WERI-Rb-1 (cell line): ENCODE measurements at regions not wholly inside any gene's neighbourhood (a gene's known extent, or its start where the extent isn't known, plus 50 kb on each side); places are given as distances from the start of the nearest gene placed in this dataset.

Experiments
- DNase-seq: peaks from one replicate; pipeline ENCODE4 v3.0.0-alpha.2; 2020
- H3K27ac ChIP-seq: fragments of 250-450 bp; sonication (Bioruptor Pico); 2 replicates; pipeline ENCODE4 v1.5.1; 2020; ENCODE audit warnings: mild to moderate bottlenecking, moderate library complexity
- H3K27me3 ChIP-seq: fragments of 250-450 bp; sonication (Bioruptor Pico); 2 replicates; pipeline ENCODE4 v1.5.1; 2021; ENCODE audit warnings: mild to moderate bottlenecking, low read depth, moderate library complexity; ENCODE audit not compliant: insufficient read depth, severe bottlenecking
- H3K36me3 ChIP-seq: fragments of 250-450 bp; sonication (Bioruptor Pico); 2 replicates; pipeline ENCODE4 v1.5.1; 2020; ENCODE audit warnings: mild to moderate bottlenecking, moderate library complexity
- H3K4me3 ChIP-seq: 2 replicates; pipeline ENCODE4 v1.5.1; 2011; ENCODE audit warnings: low read depth, mild to moderate bottlenecking, control low read depth, low read length
- H3K9me3 ChIP-seq: fragments of 250-450 bp; sonication (Bioruptor Pico); 2 replicates; pipeline ENCODE4 v1.5.1; 2021; ENCODE audit warnings: mild to moderate bottlenecking, moderate library complexity; ENCODE audit not compliant: severe bottlenecking
- TF ChIP-seq, protein P1 (sequence below): IDR thresholded peaks from 2 replicates; pipeline ENCODE4 v1.5.1; 2011; ENCODE audit warnings: low read depth, mild to moderate bottlenecking, control low read depth, inconsistent platforms, low read length

DNA sequence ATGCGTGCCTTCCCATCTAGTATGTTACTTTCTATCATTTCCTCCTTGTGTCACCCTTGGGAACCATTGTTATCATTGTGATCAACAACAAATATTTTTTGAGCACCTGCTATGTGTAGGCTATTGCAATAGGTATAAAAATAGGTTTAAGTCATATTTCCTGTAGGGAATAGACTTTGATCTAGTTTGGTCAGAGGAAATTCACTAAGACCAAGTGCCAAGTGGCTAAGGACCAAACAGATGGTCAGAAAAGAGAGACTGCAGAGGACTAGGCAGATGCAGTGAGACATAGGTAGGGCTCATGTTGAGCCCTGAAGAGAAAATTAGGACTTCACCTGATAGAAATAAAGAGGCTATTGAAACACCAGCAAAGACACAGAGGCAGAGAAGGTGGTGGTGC lies 430.0 kb upstream of the ADAMTSL1 start:
- no peak for DNase-seq
- no peaks in the 10 kb centered on the region for H3K9me3 ChIP-seq
- TF ChIP-seq, protein P1, sequence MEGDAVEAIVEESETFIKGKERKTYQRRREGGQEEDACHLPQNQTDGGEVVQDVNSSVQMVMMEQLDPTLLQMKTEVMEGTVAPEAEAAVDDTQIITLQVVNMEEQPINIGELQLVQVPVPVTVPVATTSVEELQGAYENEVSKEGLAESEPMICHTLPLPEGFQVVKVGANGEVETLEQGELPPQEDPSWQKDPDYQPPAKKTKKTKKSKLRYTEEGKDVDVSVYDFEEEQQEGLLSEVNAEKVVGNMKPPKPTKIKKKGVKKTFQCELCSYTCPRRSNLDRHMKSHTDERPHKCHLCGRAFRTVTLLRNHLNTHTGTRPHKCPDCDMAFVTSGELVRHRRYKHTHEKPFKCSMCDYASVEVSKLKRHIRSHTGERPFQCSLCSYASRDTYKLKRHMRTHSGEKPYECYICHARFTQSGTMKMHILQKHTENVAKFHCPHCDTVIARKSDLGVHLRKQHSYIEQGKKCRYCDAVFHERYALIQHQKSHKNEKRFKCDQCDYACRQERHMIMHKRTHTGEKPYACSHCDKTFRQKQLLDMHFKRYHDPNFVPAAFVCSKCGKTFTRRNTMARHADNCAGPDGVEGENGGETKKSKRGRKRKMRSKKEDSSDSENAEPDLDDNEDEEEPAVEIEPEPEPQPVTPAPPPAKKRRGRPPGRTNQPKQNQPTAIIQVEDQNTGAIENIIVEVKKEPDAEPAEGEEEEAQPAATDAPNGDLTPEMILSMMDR = no peak

DNA sequence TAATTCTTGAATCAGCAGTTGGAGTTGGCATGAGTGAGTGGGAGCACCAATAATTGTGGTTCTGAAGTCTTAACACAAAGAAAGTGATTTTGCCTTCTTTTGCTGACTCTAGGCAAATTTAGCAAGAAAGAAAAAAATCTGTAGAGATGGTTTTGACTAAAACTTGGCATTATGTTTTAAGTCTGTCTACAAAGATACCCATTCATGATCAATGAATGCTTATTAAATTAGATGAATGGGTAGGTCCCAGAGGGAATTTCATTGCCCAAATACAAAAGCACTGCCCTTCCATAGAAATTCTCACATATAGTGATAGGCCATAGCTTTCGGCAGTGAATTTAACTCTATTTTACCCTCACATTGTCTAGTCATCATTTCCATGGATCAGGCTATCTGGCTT lies 428.6 kb upstream of the ADAMTSL1 start:
- H3K4me3 ChIP-seq = no peak overlapping the region
- H3K27ac ChIP-seq = no peak overlapping the region
- no peak for DNase-seq
- TF ChIP-seq, protein P1 = no peak
- H3K36me3 ChIP-seq = no peaks in the 10 kb centered on the region
- no peaks in the 10 kb centered on the region for H3K27me3 ChIP-seq
- no peaks in the 10 kb centered on the region for H3K9me3 ChIP-seq

More for the DNA sequence above, 430.0 kb upstream of the ADAMTSL1 start:
- Histone ChIP-seq H3K4me3 (no peak overlapping the region), H3K36me3 (no peaks in the 10 kb centered on the region), H3K27me3 (no peaks in the 10 kb centered on the region), H3K27ac (no peak overlapping the region)

DNA sequence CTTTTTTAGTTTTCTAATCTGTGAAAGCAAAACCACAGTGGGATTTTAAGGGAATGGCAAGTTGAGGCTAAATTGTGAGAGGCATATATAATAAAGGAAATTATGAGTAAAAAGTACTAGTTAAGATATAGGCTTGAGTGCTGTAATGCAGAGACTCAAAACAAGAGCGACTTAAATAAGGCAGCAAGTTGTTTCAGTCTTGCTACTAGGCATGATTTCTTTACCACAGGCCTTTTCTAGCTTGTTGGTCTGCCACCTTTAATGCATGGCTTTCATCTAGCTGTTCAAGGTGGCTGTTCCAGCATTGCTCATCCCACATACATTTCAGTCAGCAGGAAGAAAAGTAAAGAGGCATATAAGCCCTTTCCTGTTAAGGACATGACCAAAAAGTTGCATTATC lies 427.9 kb upstream of the ADAMTSL1 start:
- no peak overlapping the region for H3K27ac ChIP-seq
- no peaks in the 10 kb centered on the region for H3K27me3 ChIP-seq
- no peaks in the 10 kb centered on the region for H3K36me3 ChIP-seq
- H3K9me3 ChIP-seq = no peaks in the 10 kb centered on the region
- TF ChIP-seq, protein P1 = no peak
- H3K4me3 ChIP-seq = no peak overlapping the region
- DNase-seq = no peak

DNA sequence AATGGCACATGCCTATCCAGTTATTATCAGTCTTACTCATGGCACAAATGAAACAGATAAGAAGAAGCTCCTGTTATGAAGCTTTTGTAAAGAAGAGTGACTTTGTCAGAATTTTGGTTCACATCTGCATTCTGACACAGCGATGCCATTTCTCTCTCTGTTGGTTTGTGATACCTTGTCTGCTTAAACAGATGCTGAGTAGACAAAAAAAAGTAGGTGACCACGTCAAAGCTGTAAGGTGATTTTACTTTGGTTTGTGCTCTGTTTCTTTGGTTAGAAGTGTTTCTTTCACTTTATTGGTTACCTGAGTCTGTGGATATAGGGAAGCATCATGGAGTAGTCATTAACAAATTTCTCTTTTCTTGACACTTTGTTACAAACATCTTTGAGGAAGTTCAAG lies 422.3 kb upstream of the ADAMTSL1 start:
- Histone ChIP-seq H3K36me3 (no peaks in the 10 kb centered on the region), H3K4me3 (no peak overlapping the region), H3K9me3 (no peaks in the 10 kb centered on the region), H3K27me3 (no peaks in the 10 kb centered on the region), H3K27ac (no peak overlapping the region)
- TF ChIP-seq, protein P1 = no peak
- DNase-seq = no peak

DNA sequence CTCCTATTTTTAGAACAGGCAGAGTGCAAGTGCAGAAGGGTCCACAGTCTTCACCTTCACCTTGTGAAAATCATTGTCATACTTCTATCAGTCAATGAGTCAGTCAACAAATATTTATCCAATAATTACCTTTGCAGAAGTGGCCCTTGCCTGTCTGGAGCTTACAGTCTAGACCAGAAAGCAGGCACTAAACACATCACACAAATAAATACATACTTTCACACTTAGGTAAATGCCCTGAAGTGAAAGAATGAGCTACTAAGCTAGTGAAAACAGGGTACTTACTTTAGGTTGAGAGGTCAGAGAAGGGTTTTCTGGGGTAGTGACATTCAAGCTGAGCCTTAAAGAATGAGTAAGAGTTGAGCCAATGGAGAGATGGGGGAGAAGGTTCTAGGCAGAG lies 421.9 kb upstream of the ADAMTSL1 start:
- H3K9me3 ChIP-seq = no peaks in the 10 kb centered on the region
- no peak for DNase-seq
- no peaks in the 10 kb centered on the region for H3K27me3 ChIP-seq
- no peaks in the 10 kb centered on the region for H3K36me3 ChIP-seq
- TF ChIP-seq, protein P1 = no peak
- H3K27ac ChIP-seq = no peak overlapping the region
- H3K4me3 ChIP-seq = no peak overlapping the region

DNA sequence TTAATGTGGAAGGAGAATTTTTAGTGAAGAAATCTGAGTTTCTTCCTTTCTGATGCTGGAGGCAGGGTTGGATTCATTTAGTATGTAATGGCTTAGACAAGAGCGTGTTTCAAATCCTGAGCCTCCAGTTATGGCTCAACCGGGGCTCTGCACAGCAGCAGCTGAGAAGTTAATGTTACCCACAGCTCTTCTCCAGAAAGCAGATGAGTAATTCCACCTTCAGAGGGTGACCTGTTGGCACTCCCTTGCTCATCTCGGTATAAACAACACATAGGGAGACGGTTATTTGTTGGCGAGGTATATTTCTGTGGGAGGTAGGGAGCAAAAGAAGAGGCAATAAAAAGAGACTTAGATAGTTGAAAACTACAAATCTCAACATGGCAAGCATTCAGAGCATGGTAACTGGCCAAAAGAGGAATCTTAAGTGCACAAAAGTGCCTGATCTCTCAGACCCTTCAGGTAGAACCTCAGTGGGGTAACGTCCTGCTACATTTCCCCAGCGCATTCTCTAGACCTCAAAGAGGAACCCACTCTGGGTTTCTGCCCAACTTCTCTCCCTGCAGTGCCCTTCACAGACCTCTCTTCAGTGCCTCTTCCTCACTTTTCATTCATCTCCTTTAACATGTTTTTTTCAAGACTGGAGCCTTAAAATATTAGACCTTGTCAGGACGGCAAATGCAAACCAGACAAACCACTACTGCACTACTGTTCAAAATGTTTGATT lies 417.5 kb upstream of the ADAMTSL1 start:
- Histone ChIP-seq H3K27ac (no peak overlapping the region), H3K36me3 (no peaks in the 10 kb centered on the region), H3K4me3 (no peak overlapping the region), H3K27me3 (no peaks in the 10 kb centered on the region), H3K9me3 (no peaks in the 10 kb centered on the region)
- no peak for DNase-seq
- TF ChIP-seq, protein P1 = no peak
